Heart right ventricle (tissue), 16 donors: ENCODE measurements at regions not wholly inside any gene's neighbourhood (a gene's known extent, or its start where the extent isn't known, plus 50 kb on each side); places are given as distances from the start of the nearest gene placed in this dataset.
"Not testable (repeated sequence)": the region's sequence is repeated elsewhere in the genome, so short reads cannot be mapped to it uniquely, and the experiment has no call there.

Experiments
- ATAC-seq, 8 donors: fragments of 200-7000 bp; cut with Tn5 transposase; one replicate each; pipeline ENCODE4 v1.9.1; 2020; ENCODE audit warnings: mild to moderate bottlenecking in 8 of 8, moderate library complexity in 8 of 8, moderate number of reproducible peaks in 1 of 8
- DNase-seq, 2 donors: peaks; one replicate each; pipeline ENCODE4 v3.0.0-alpha.2; 2020
- H3K27ac ChIP-seq, 10 donors: fragments of 200-600 bp; sonication (generic) in 2 of 10; one replicate each; pipeline versions ENCODE4 v1.5.0 to v1.8.0; 2020 to 2022; ENCODE audit warnings: mild to moderate bottlenecking in 3 of 10
- H3K27me3 ChIP-seq, 7 donors: fragments of 200-600 bp; one replicate each; pipeline ENCODE4 v1.8.0; 2021 to 2022; ENCODE audit warnings: mild to moderate bottlenecking in 2 of 7
- H3K36me3 ChIP-seq, 9 donors: fragments of 200-600 bp; sonication (generic) in 1 of 9; one replicate each; pipeline versions ENCODE4 v1.5.0 to v1.8.0; 2020 to 2022; ENCODE audit warnings: mild to moderate bottlenecking in 2 of 9
- H3K4me1 ChIP-seq, 9 donors: fragments of 200-600 bp; sonication (generic) in 1 of 9; one replicate each; pipeline versions ENCODE4 v1.5.0 to v1.8.0; 2020 to 2022; ENCODE audit warnings: mild to moderate bottlenecking in 4 of 9
- H3K4me3 ChIP-seq, 10 donors: fragments of 200-600 bp; sonication (generic) in 2 of 10; one replicate each; pipeline versions ENCODE4 v1.5.0 to v1.8.0; 2020 to 2022; ENCODE audit warnings: mild to moderate bottlenecking in 7 of 10, moderate library complexity in 2 of 10
- H3K9me3 ChIP-seq, 11 donors: fragments of 200-600 bp in 10 of 11; sonication (generic) in 2 of 11; one replicate each; pipeline versions ENCODE4 v1.5.0 to v1.8.0; 2013 to 2022; ENCODE audit warnings: mild to moderate bottlenecking in 2 of 11, control low read depth in 1 of 11, moderate library complexity in 1 of 11
- WGBS, 2 donors: extraction: QIAGEN DNeasy Blood & Tissue Kit; methylation state at CpG; one replicate each; pipeline ENCODE4 v1.1.7; 2013; ENCODE audit warnings: inconsistent platforms in 1 of 2; 5-methylcytosine and 5-hydroxymethylcytosine counted together
- intact Hi-C, 10 donors: fragments of 100-400 bp; cut with DNase I; formaldehyde crosslinking; loops; one replicate each; pipeline versions ENCODE4 v1.11.1 to v1.14.2; 2022
- TF ChIP-seq, protein P1 (sequence below), 9 donors: fragments of 200-600 bp; sonication (generic) in 2 of 9; IDR thresholded peaks; one replicate each; pipeline versions ENCODE4 v1.5.0 to v1.8.0; 2021 to 2022; ENCODE audit warnings: antibody characterized with exemption in 9 of 9, mild to moderate bottlenecking in 5 of 9, moderate library complexity in 1 of 9
- donor health status: Arrhythmogenic right ventricular cardiomyopathy.
- donor health status: ischemic (EF 13 %, LVEDD 7.1; RV severe dilation, severe dysfunction).
- donor health status: healthy with polysubstance abuse.
- donor health status: DM: no; HTN: yes; CAD: no.
- donor health status: DM: no; HTN: no; CAD: no.
- donor health status: ischemic (EF 25% LVEDD 6.9; RV normal size, moderate dysfunction).
- donor health status: ischemic (EF 25% LVEDD 5.7; RV mildly dilated, moderate dysfunction).
- donor health status: healthy.
- donor health status: DM: yes; HTN: yes; CAD: no.
- donor health status: Ischemic cardiomyopathy.
- donor health status: ischemic (EF 35%, LVEDD 5.7; RV mildly dilated, moderate dysfunction).
- donor health status: nonischemic (EF 11% LVEDD 7.7; RV severe dilation, severe dysfunction).
- donor health status: DM: yes; HTN: yes; CAD: no.
- donor health status: PGD.
- donor health status: ischemic (EF 29% LVEDD 5.4; RV normal size, mild dysfunction).
- donor health status: nonischemic (EF 23%, LVEDD 6.1; RV moderate dilation, normal function).

DNA sequence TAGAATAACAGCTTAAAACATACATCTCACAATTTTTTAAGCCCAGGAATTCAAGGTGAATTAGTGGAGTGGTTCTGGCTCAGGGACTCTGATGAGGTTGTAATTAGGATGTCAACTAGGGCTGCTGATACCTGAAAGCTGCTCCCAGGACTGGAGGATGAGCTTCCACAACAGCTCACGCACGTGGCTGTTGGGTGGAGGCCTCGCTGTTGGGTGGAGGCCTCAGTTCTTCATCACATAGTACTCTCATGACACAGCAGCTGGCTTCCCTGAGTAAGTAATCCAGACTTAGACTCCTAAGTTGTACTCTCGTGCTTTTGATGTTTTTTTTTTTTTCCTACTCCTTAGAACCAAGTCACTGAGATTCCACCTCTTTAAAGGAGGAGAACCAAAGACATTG is 577.1 kb upstream of the PRR20A start:
- Histone ChIP-seq H3K27ac (no peak overlapping the region), H3K4me1 (no peaks in the 10 kb centered on the region), H3K36me3 (no peaks in the 10 kb centered on the region), H3K4me3 (no peak overlapping the region), H3K27me3 (no peaks in the 10 kb centered on the region), H3K9me3 (peaks cover 0 to 10% (median 0%) of the 10 kb centered on the region in 11 donors)
- DNase-seq (no peak), ATAC-seq (no peak)
- WGBS, 2 donors = 65 to 66% methylated on average over 4 of the region's 4 CpGs
- intact Hi-C loops = no loop called here
- TF ChIP-seq, protein P1, sequence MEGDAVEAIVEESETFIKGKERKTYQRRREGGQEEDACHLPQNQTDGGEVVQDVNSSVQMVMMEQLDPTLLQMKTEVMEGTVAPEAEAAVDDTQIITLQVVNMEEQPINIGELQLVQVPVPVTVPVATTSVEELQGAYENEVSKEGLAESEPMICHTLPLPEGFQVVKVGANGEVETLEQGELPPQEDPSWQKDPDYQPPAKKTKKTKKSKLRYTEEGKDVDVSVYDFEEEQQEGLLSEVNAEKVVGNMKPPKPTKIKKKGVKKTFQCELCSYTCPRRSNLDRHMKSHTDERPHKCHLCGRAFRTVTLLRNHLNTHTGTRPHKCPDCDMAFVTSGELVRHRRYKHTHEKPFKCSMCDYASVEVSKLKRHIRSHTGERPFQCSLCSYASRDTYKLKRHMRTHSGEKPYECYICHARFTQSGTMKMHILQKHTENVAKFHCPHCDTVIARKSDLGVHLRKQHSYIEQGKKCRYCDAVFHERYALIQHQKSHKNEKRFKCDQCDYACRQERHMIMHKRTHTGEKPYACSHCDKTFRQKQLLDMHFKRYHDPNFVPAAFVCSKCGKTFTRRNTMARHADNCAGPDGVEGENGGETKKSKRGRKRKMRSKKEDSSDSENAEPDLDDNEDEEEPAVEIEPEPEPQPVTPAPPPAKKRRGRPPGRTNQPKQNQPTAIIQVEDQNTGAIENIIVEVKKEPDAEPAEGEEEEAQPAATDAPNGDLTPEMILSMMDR (IDR thresholded peaks at IDR 0.05) = no peak

DNA sequence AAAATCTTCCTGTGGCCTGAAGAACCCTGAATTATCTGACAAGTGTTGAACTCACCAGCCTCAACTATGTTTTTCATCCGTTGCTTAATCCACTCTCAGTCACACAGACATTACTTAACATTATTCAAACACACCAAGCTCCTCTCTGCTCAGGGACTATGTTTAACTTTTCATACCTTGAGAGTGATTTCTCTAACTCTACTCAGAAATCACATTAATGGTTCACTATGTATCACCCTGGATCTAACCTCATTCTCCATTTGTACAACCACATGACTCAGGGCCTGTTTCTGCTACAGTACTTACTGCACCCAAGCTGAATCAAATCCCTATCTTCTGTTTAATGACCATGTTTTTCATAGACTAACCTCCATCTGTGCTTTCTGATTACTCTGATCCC is 553.7 kb upstream of the PRR20A start:
- intact Hi-C loops = no loop called here
- H3K36me3 ChIP-seq = no peaks in the 10 kb centered on the region
- no peak overlapping the region for H3K27ac ChIP-seq
- no peak for ATAC-seq
- TF ChIP-seq, protein P1 (IDR thresholded peaks at IDR 0.05) = no peak
- H3K27me3 ChIP-seq = no peaks in the 10 kb centered on the region
- peaks cover 0 to 33% (median 1%) of the 10 kb centered on the region in 11 donors for H3K9me3 ChIP-seq
- no peak overlapping the region for H3K4me3 ChIP-seq
- no peaks in the 10 kb centered on the region for H3K4me1 ChIP-seq
- no peak for DNase-seq
- 74 to 79% methylated on average over 1 of the region's 1 CpG for WGBS, 2 donors

DNA sequence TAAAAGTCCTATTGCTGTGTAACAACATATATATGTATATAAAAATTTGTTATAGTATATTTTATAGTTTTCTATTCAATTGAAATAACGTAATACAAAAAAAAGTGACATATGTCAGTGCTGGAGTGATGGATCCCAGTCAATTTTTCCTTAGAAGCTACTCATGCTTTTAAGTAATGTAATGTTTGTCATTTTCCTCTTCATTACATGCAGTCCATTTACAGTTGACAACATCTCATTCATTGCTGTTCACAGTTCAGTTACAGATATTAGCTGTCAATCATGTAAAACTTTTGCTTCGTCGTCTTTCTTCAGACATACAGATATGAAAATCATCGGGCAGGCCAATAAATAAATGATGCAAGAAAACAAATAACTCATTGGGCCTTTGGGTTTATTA is 525.1 kb upstream of the PRR20A start:
- 86 to 87% methylated on average over 4 of the region's 4 CpGs for WGBS, 2 donors
- intact Hi-C loops = no loop called here

DNA sequence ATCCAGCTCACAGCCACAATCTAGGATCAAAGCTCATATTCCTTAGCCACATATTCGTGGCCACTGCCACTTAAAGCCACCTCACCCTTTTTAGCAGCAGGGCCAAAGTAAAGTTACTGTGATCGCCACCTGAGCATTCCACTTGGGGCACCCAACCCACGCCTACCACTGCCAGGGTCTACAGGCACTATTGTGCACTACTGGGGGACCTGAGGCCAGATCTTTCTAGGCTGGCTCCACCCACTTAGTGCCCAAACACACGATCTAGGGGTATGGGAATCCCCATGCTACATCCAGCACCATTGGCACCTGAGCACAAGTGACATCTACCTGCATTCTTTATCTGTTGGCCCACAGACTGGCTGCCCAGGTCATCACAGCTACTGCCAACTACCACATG is 517.9 kb upstream of the PRR20A start:
- WGBS, 2 donors = 78 to 80% methylated on average over 4 of the region's 4 CpGs
- ATAC-seq = no peak
- Histone ChIP-seq H3K9me3 (peaks cover 0 to 66% (median 21%) of the 10 kb centered on the region in 11 donors), H3K36me3 (no peaks in the 10 kb centered on the region), H3K4me3 (no peak overlapping the region), H3K27ac (no peak overlapping the region), H3K4me1 (no peaks in the 10 kb centered on the region), H3K27me3 (no peaks in the 10 kb centered on the region)
- TF ChIP-seq, protein P1 (IDR thresholded peaks at IDR 0.05) = no peak
- DNase-seq = no peak
- intact Hi-C loops = no loop called here

More for the DNA sequence above, 525.1 kb upstream of the PRR20A start:
- ATAC-seq = no peak
- Histone ChIP-seq H3K4me3 (no peak overlapping the region), H3K4me1 (no peaks in the 10 kb centered on the region), H3K9me3 (peaks cover 0 to 47% (median 3%) of the 10 kb centered on the region in 11 donors), H3K27ac (no peak overlapping the region), H3K36me3 (no peaks in the 10 kb centered on the region), H3K27me3 (no peaks in the 10 kb centered on the region)
- TF ChIP-seq, protein P1 (IDR thresholded peaks at IDR 0.05) = no peak
- no peak for DNase-seq

DNA sequence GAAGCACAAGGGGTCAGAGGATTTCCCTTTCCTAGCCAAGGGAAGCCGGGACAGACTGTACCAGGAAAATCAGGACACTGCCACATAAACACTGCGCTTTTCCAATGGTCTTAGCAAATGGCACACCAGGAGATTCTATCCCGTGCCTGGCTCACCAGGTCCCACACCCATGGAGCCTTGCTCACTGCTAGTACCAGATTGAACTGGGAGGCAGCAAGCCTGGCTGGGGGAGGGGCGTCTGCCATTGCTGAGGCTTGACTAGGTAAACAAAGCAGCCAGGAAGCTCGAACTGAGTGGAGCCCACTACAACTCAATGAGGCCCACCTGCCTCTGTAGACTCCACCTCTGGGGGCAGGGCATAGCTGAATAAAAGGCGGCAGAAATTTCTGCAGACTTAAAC is 511.8 kb upstream of the PRR20A start:
- DNase-seq, H3K27me3 ChIP-seq, H3K4me1 ChIP-seq, H3K27ac ChIP-seq, H3K4me3 ChIP-seq, ATAC-seq, H3K36me3 ChIP-seq, intact Hi-C loops: not testable (repeated sequence)
- peaks cover 0 to 89% (median 17%) of the 10 kb centered on the region in 11 donors for H3K9me3 ChIP-seq
- WGBS, 2 donors = 80 to 82% methylated on average over 6 of the region's 6 CpGs

DNA sequence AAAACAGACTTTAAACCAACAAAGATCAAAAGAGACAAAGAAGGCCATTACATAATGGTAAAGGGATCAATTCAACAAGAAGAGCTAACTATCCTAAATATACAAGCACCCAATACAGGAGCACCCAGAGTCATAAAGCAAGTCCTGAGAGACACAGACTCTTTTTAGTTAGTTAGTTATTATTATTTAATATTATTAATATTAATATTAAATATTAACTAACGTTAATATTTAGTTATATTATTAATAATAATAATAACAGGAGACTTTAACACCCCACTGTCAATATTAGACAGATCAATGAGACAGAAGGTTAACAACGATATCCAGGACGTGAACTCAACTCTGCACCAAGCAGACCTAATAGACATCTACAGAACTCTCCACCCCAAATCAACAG is 509.7 kb upstream of the PRR20A start:
- intact Hi-C loops, H3K4me1 ChIP-seq, ATAC-seq, H3K27ac ChIP-seq, DNase-seq, H3K36me3 ChIP-seq, H3K27me3 ChIP-seq, H3K4me3 ChIP-seq: not testable (repeated sequence)
- H3K9me3 ChIP-seq = peaks cover 0 to 82% (median 5%) of the 10 kb centered on the region in 11 donors
- WGBS, 2 donors = 82 to 86% methylated on average over 3 of the region's 3 CpGs
